Activated T-cell treated with anti-CD3 and anti-CD28 coated beads, Interleukin-2, amount 50 U/mL, for 72 hours (primary cell): ENCODE measurements at regions not wholly inside any gene's neighbourhood (a gene's known extent, or its start where the extent isn't known, plus 50 kb on each side); places are given as distances from the start of the nearest gene placed in this dataset.
"Not testable (repeated sequence)": the region's sequence is repeated elsewhere in the genome, so short reads cannot be mapped to it uniquely, and the experiment has no call there.

Experiments
- ATAC-seq, 2 donors: fragments of 150-1000 bp; cut with Tn5 transposase; replicated peaks in 1 of 2; 2 replicates each; pipeline ENCODE4 v1.10.0; 2021; ENCODE audit warnings: moderate library complexity in 2 of 2, mild to moderate bottlenecking in 1 of 2
- DNase-seq, 2 donors: peaks; one replicate each; pipeline ENCODE4 v3.0.0; 2021 to 2022; ENCODE audit warnings: mixed read lengths in 1 of 2
- H3K27ac Mint-ChIP-seq: one replicate; pipeline ENCODE4 v1.8.0; 2022; ENCODE audit warnings: mild to moderate bottlenecking, moderate library complexity, mixed read lengths
- H3K27me3 Mint-ChIP-seq: one replicate; pipeline ENCODE4 v1.8.0; 2022; ENCODE audit warnings: low read depth, mixed read lengths
- H3K36me3 Mint-ChIP-seq, 2 donors: one replicate each; pipeline ENCODE4 v1.8.0; 2022; ENCODE audit warnings: mixed read lengths in 2 of 2, mild to moderate bottlenecking in 1 of 2; ENCODE audit not compliant: insufficient read depth in 2 of 2
- H3K4me1 Mint-ChIP-seq: one replicate; pipeline ENCODE4 v1.8.0; 2022; ENCODE audit warnings: low read depth, mixed read lengths
- H3K4me3 Mint-ChIP-seq, 2 donors: one replicate each; pipeline ENCODE4 v1.8.0; 2022; ENCODE audit warnings: mild to moderate bottlenecking in 2 of 2, mixed read lengths in 2 of 2, moderate library complexity in 2 of 2
- H3K9me3 Mint-ChIP-seq, 2 donors: one replicate each; pipeline ENCODE4 v1.8.0; 2022; ENCODE audit warnings: mixed read lengths in 2 of 2

GRCh38 chr13:19072956-19073706 lies 108.5 kb downstream of the TUBA3C start:
- not testable (repeated sequence) for ATAC-seq, DNase-seq, H3K4me1 Mint-ChIP-seq, H3K36me3 Mint-ChIP-seq, H3K27ac Mint-ChIP-seq, H3K27me3 Mint-ChIP-seq, H3K9me3 Mint-ChIP-seq, H3K4me3 Mint-ChIP-seq

- Mint-ChIP-seq H3K4me3 (no peak overlapping the region), H3K27ac (no peak overlapping the region), H3K4me1 (no peaks in the 10 kb centered on the region), H3K27me3 (no peaks in the 10 kb centered on the region), H3K36me3 (peaks cover 0 to 3% of the 10 kb centered on the region in 2 donors), H3K9me3 (peaks cover 4 to 5% of the 10 kb centered on the region in 2 donors)
- DNase-seq = no peak
- no peak for ATAC-seq
Observed at GRCh38 chr13:19072543-19072942, 109.1 kb downstream of the TUBA3C start.

GRCh38 chr13:19071161-19071936 lies 110.3 kb downstream of the TUBA3C start:
- no peak overlapping the region for H3K4me3 Mint-ChIP-seq
- no peak overlapping the region for H3K27ac Mint-ChIP-seq
- H3K9me3 Mint-ChIP-seq = peaks cover 4 to 5% of the 10 kb centered on the region in 2 donors
- ATAC-seq = no peak
- H3K4me1 Mint-ChIP-seq = no peaks in the 10 kb centered on the region
- DNase-seq = no peak
- peaks cover 0 to 3% of the 10 kb centered on the region in 2 donors for H3K36me3 Mint-ChIP-seq
- no peaks in the 10 kb centered on the region for H3K27me3 Mint-ChIP-seq

GRCh38 chr13:19070398-19070735 lies 111.3 kb downstream of the TUBA3C start:
- no peaks in the 10 kb centered on the region for H3K27me3 Mint-ChIP-seq
- H3K4me1 Mint-ChIP-seq = no peaks in the 10 kb centered on the region
- no peak for ATAC-seq
- no peak for DNase-seq
- H3K36me3 Mint-ChIP-seq = peaks cover 0 to 3% of the 10 kb centered on the region in 2 donors
- no peak overlapping the region for H3K27ac Mint-ChIP-seq
- H3K9me3 Mint-ChIP-seq = peaks cover 4 to 5% of the 10 kb centered on the region in 2 donors
- H3K4me3 Mint-ChIP-seq = no peak overlapping the region

GRCh38 chr13:19069684-19070397 lies 111.8 kb downstream of the TUBA3C start:
- no peak for ATAC-seq
- peaks cover 4 to 5% of the 10 kb centered on the region in 2 donors for H3K9me3 Mint-ChIP-seq
- DNase-seq = no peak
- no peak overlapping the region for H3K4me3 Mint-ChIP-seq
- peaks cover under 1 to 3% of the 10 kb centered on the region in 2 donors for H3K36me3 Mint-ChIP-seq
- no peaks in the 10 kb centered on the region for H3K4me1 Mint-ChIP-seq
- H3K27ac Mint-ChIP-seq = no peak overlapping the region
- H3K27me3 Mint-ChIP-seq = no peaks in the 10 kb centered on the region

- Mint-ChIP-seq H3K4me1 (no peaks in the 10 kb centered on the region), H3K36me3 (peaks cover 0 to 7% of the 10 kb centered on the region in 2 donors), H3K4me3 (no peak overlapping the region), H3K9me3 (peaks cover 5 to 7% of the 10 kb centered on the region in 2 donors), H3K27me3 (no peaks in the 10 kb centered on the region), H3K27ac (no peak overlapping the region)
- no peak for ATAC-seq
- no peak for DNase-seq
Observed at GRCh38 chr13:19068691-19069090, 112.9 kb downstream of the TUBA3C start.

- Mint-ChIP-seq H3K27me3 (no peaks in the 10 kb centered on the region), H3K4me3 (no peak overlapping the region), H3K27ac (no peak overlapping the region), H3K9me3 (peaks cover 5 to 7% of the 10 kb centered on the region in 2 donors), H3K4me1 (no peaks in the 10 kb centered on the region), H3K36me3 (peaks cover 0 to 7% of the 10 kb centered on the region in 2 donors)
- ATAC-seq (no peak), DNase-seq (no peak)
Observed at GRCh38 chr13:19067767-19068166, 113.9 kb downstream of the TUBA3C start.

GRCh38 chr13:19062801-19063200 lies 118.8 kb downstream of the TUBA3C start:
- no peaks in the 10 kb centered on the region for H3K27me3 Mint-ChIP-seq
- no peaks in the 10 kb centered on the region for H3K4me1 Mint-ChIP-seq
- H3K9me3 Mint-ChIP-seq = peaks cover 5 to 7% of the 10 kb centered on the region in 2 donors
- no peak overlapping the region for H3K4me3 Mint-ChIP-seq
- DNase-seq (no peak), ATAC-seq (no peak)
- peaks cover 0 to 7% of the 10 kb centered on the region in 2 donors for H3K36me3 Mint-ChIP-seq
- H3K27ac Mint-ChIP-seq = no peak overlapping the region

- H3K4me1 Mint-ChIP-seq = no peaks in the 10 kb centered on the region
Observed at GRCh38 chr13:19062019-19062646, 119.5 kb downstream of the TUBA3C start.

GRCh38 chr13:19061278-19061677 lies 120.3 kb downstream of the TUBA3C start:
- H3K36me3 Mint-ChIP-seq = peaks cover 0 to 7% of the 10 kb centered on the region in 2 donors
- H3K4me3 Mint-ChIP-seq = no peak overlapping the region
- ATAC-seq (no peak), DNase-seq (no peak)
- H3K27ac Mint-ChIP-seq = no peak overlapping the region
- no peaks in the 10 kb centered on the region for H3K4me1 Mint-ChIP-seq
- H3K9me3 Mint-ChIP-seq = peaks cover 5 to 7% of the 10 kb centered on the region in 2 donors
- no peaks in the 10 kb centered on the region for H3K27me3 Mint-ChIP-seq

More at GRCh38 chr13:19062019-19062646, 119.5 kb downstream of the TUBA3C start:
- no peak overlapping the region for H3K4me3 Mint-ChIP-seq
- ATAC-seq (no peak), DNase-seq (no peak)
- H3K9me3 Mint-ChIP-seq = peaks cover 5 to 7% of the 10 kb centered on the region in 2 donors
- no peaks in the 10 kb centered on the region for H3K27me3 Mint-ChIP-seq
- H3K27ac Mint-ChIP-seq = no peak overlapping the region
- H3K36me3 Mint-ChIP-seq = peaks cover 0 to 7% of the 10 kb centered on the region in 2 donors

GRCh38 chr13:19060311-19061002 lies 121.2 kb downstream of the TUBA3C start:
- Mint-ChIP-seq H3K4me3 (no peak overlapping the region), H3K9me3 (peaks cover 5 to 7% of the 10 kb centered on the region in 2 donors), H3K27me3 (no peaks in the 10 kb centered on the region), H3K36me3 (peaks cover 0 to 7% of the 10 kb centered on the region in 2 donors), H3K4me1 (no peaks in the 10 kb centered on the region), H3K27ac (no peak overlapping the region)
- no peak for DNase-seq
- ATAC-seq = no peak

GRCh38 chr13:19059016-19059780 lies 122.4 kb downstream of the TUBA3C start:
- Mint-ChIP-seq H3K4me1 (no peaks in the 10 kb centered on the region), H3K9me3 (peaks cover 2 to 3% of the 10 kb centered on the region in 2 donors), H3K27ac (no peak overlapping the region), H3K4me3 (no peak overlapping the region), H3K27me3 (no peaks in the 10 kb centered on the region), H3K36me3 (peaks cover 0 to 3% of the 10 kb centered on the region in 2 donors)
- DNase-seq (no peak), ATAC-seq (no peak)
